Stimulated activated CD4-positive, alpha-beta T cell treated with anti-CD3 and anti-CD28 coated beads, TNF-alpha, amount 100 ng/mL, for 48 hours (primary cell): ENCODE measurements at regions not wholly inside any gene's neighbourhood (a gene's known extent, or its start where the extent isn't known, plus 50 kb on each side); places are given as distances from the start of the nearest gene placed in this dataset.
A peak's percentile ranks its signal among the peaks of the same experiment; 100 is the strongest.
"Not testable (repeated sequence)": the region's sequence is repeated elsewhere in the genome, so short reads cannot be mapped to it uniquely, and the experiment has no call there.

ENCODE experiments used
- DNase-seq, 3 donors: peaks; one replicate each; pipeline ENCODE4 v3.0.0-alpha.2; 2020; ENCODE audit warnings: low read depth in 3 of 3

DNA sequence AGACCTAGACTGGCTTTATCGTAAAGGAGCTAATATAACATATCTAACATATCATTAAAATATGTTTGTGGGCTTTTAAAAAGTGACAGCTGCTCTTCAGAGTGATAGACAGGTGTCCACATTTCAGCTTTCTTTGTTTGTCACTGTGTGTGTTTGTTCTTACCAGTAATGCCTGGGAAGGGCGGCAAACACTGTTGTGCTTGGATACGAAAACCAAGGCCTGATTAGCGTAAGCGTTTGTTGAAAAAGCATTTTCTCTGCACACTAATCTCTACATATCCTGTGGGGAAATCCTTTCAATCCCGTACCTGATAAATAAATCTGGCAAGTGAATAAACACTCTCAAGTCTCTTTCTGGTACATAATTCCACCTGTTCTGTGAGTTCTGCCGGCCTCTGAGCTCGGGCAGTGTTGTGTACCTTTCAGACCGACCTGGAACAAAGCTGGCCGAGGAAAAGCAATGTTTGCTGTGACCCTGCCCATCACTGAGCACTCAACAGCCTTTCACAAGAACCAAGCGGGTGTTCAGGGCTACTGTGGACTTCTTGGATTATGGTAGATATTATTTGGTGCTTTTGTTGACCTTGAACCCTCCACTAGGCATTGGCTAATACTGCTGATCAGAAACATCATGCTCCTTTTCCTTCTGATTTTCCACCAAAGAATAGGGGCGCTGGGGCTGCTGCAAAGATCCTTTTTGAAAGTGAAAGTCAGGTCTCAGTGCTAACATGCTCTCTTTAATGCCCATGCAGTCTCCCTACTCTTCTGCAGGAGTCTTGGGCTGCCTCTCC lies 100.4 kb downstream of the CD83 start:
- DNase-seq, result no peak

DNA sequence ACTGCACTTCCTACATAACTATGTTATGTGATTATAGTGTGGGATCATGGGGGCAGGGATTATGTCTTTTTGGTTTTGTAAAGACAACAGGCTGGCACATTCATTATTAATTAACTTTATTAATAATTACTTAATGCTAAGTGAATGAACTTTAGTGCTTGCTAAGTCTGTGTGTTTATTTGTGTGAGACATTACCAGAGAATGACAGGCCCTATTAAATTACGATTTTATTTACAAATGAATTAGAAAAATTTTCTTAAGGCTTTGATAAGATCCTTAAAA lies 100.9 kb downstream of the CD83 start:
- DNase-seq, result no peak

GRCh38 chr6:14221564-14222279 lies 104.2 kb downstream of the CD83 start:
- no peak for DNase-seq

DNA sequence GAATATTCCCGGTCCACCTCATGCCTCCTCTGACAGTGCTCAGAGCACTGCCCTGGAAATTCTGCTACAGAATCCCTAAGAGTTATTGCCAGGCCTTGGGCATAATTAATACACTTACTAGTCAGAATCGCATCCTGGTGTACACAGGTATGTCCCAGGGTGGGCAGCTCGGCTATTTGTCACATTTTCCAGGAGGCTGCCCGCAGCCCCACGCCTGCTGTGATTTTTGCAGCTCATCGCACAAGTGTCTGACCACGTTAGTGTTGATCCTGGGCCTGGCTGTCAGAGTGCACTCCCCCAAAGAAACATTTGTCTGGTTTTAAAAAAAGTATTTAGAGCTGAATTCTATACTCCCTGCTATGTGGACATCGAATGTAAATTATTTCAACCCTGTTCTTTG lies 105.4 kb downstream of the CD83 start:
- no peak for DNase-seq

DNA sequence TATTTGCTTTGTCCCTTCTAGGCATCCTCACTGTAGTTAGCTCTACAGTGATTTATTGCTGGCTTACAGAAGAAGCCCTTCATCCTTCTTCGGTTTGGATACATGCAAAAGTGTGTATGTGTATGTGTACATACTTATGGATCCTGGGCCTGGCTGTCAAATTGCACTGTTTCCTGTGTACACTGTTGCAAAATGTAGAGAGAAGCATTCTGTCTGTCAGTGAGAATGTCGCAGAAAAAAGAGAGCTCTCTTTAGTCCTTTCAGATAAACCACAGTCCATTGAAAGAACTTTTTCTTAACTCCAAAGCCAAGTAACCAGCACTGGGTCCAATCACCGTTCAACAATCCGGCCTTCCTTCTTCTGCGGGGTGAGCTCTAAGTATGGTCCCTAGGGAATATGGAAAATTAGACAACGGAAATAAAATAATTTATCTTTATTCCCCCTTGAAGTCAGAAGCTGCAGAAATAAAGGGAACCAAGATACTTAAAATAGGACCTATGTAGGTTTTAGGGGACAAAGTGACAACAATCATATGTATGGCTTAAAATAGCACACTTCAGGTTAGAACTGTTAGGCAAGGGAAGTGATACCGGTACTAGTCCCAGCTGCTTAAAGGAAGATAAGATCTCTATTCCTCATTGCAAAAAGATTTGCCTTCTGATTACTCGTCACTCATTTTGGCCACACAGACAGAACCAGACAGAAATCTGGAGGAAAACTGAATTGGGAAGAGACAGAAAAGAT lies 107.0 kb downstream of the CD83 start:
- no peak for DNase-seq

GRCh38 chr6:14226051-14226660 lies 108.6 kb downstream of the CD83 start:
- DNase-seq, result no peak

GRCh38 chr6:14228571-14228970 lies 111.0 kb downstream of the CD83 start:
- DNase-seq, result peak; percentile 20 to 63 (median 27)

GRCh38 chr6:14231071-14231483 lies 113.5 kb downstream of the CD83 start:
- no peak for DNase-seq

GRCh38 chr6:14231501-14232280 lies 114.1 kb downstream of the CD83 start:
- no peak for DNase-seq

DNA sequence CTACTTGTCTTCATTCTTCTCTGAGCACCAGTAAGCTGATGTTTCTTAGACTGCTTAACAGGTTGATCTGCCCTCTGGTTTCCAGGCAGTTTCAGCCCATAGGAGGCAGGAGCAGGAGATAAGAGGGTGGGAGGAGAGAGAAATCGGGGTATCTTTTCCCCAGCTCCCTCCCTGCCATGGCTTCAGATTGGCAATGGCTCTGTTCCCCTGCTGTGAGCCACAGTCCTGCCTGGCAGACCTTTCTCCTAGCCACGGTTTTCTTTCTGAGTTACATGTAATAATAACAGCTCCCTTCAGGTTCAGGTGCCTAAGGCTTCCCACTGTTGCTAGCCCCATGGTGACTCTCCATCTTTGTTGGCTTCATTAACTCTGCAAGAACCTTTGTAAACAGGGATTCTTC lies 115.3 kb downstream of the CD83 start:
- DNase-seq, result no peak

DNA sequence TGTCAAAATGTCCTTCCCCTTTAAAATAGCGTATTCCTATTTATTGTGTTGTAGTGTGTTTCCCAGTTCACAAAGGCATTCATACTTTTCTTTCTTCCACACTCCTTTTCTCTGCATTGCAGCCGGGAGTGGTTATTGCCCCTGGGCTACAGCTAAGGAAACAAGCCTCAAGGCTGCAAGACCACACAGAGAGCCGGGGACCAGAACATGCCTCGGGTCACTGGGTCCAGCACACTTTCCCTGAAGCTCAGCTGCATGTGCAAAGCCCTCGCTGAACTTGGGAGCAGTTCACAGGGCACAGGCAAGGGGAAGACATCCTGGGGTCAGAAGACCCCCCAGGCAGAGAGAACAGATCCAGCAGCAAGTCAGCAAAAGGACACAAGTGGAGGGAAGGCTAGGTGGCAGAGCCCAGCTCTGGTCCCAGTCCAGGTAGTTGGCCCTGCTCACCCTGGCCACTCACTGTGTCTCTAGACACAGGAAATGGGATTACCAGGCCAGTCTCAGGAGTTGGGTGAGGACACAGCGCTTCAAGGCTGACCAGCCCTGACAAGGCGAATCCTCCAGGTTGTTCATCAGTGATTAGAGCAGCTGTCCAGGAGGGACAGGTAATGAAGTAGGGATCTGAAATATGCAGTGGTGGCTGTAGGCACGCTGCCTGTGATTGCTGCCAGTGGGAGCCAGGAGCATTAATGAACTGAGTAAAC lies 118.2 kb downstream of the CD83 start:
- DNase-seq, result no peak

DNA sequence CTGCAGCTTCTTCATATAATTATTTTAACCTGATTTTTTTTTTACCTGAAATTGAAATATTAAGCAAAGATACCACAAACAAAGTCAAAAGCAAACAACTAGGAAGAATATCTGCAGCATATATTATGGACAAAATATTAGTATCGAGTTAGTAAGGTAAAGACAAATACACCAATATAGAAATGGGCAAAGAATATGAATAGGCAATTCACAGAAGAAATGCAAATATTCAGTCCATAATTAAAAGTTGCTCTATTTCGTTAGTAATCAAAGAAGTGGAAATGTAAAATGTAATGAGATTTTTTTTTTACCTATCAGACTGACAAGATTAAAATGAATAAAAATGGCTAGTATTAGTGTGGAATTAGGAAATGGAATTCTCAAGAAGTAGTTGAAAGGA lies 121.5 kb downstream of the CD83 start:
- DNase-seq, result no peak

DNA sequence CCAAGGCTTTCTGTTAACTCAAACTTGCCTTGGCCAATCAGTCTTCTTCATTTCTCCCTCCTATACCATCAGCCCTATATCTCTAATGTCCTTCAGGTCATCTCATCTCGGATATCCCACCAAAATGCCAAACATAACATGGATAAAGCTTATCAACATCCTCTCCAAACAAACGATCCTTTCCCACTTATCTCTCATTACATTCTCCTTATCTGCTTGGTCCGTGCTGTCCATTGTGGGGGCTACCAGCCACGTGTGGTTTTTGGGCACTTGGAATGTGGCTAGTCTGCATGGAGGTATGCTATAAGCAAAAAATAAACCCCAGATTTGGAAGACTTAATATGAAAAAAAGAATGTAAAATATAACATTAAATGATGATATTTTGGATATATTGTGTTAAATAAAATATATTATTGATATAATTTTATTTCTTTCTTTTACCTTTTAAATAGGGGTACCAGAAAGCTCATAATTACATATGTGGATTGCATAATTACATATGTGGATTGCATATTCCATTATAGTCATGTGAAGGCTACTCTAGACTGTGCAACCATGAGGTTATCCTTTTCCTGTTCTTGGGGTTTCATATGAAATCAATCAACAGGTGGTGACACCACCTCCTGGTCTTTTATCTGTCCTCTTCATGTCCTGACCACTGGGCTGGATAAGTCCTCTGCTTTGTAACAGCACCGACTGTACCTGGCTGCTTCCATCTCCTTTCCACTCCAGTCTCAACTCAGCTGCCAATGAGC lies 123.0 kb downstream of the CD83 start:
- no peak for DNase-seq

- DNase-seq, result no peak
These were observed 123.9 kb downstream of the CD83 start for GRCh38 chr6:14241255-14242070.

DNA sequence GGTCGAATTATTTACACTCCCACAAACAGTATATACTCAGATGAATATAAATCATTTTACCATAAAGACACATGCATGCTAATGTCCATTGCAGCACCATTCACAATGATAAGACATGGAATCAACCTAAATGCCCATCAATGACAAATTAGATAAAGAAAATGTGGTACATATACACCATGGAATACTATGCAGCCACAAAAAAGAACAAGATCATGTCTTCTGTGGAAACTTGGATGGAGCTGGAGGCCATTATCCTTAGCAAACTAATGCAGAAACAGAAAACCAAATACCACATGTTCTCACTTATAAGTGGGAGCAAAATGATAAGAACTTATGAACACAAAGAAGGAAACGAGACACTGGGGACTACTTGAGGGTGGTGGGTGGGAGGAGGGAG lies 125.3 kb downstream of the CD83 start:
- DNase-seq, result not testable (repeated sequence)

DNA sequence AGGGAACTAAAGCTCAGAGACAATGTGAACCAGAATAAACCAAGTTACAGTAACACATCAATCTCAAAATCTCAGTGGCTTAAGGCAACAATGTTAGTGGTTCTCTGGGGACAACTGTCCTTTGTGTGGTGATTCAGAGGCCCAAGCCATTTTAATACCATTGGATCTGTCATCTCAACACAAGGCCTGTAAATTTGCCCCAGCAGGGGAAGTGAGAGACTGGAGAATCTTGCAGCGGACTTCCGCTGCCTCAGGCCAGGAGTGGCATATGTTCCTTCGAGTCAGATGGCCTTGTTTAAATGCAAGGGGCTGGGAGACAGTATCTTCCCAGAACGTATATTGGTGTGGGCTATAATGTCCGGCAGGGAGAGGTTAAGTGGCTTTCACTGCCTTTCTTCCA lies 126.0 kb downstream of the CD83 start:
- DNase-seq, result no peak

- no peak for DNase-seq
These were observed 129.3 kb downstream of the CD83 start for GRCh38 chr6:14246876-14247275.

DNA sequence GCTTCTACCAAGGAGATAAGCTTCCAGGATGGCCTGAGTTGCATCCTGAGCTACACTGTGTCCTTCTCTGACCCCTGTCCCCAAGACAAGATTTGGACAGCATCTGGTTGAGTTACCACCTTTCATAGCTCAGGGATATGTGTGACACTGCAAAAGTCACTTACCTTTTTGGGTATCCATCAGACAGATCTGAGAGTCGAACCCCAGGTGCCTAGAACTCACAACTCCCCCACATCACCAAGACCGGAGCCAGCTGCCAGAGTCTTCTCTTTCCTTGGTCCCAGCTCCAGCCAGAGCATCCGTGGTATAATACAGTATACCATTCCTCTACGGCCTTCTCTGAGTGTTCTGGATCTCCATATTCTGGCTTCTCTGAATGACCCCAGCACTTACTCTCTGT lies 133.0 kb downstream of the CD83 start:
- DNase-seq, result no peak

DNA sequence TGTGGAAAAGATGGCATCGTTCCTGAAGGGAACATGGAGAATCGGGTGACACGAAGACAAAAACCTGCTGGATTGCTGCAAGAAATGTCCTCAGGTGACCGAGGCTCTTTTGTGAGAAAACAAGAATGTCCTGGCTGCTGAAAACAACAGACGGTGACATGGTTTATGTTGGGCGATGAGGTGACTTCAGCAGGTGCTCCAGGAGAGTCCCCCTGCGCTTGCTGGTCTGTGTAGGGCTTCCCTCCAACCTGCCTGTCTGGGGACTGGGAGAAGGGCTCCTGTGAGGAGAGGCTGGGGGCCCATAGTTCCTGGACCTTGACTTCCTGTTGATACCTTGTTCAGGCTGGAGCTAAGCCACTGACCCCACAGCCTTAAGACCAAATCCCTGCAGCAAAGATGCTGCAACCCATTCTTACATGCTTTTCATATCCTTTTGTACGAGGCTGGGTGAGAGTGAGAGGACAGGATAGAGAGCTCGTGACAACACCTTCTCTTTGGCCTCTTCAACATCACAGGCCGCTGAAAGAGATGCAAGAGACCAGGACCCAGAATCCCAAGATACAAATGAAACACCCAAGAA lies 134.8 kb downstream of the CD83 start:
- no peak for DNase-seq
